ENCODE measurements at regions not wholly inside any gene's neighbourhood (a gene's known extent, or its start where the extent isn't known, plus 50 kb on each side); places are given as distances from the start of the nearest gene placed in this dataset.

DNA sequence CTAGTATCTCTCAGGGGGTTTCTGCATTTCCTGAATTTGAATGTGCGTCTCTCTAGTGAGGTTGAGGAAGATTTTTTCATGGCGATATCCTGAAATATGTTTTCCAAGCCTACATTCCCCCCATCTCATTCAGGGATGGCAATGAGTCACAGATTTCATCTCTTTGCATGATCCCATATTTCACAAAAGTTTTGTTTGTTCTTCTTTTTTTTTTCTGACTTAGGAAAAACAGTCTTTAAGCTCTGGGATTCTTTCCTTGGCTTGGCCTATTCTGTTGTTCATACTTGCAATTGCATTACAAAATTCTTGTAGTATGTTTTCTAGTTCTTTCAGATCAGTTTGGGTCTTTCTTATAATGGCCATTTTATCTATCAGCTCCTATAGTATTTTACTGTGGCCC is 136.5 kb downstream of the DSEL start:
- TF ChIP-seq, protein P1, sequence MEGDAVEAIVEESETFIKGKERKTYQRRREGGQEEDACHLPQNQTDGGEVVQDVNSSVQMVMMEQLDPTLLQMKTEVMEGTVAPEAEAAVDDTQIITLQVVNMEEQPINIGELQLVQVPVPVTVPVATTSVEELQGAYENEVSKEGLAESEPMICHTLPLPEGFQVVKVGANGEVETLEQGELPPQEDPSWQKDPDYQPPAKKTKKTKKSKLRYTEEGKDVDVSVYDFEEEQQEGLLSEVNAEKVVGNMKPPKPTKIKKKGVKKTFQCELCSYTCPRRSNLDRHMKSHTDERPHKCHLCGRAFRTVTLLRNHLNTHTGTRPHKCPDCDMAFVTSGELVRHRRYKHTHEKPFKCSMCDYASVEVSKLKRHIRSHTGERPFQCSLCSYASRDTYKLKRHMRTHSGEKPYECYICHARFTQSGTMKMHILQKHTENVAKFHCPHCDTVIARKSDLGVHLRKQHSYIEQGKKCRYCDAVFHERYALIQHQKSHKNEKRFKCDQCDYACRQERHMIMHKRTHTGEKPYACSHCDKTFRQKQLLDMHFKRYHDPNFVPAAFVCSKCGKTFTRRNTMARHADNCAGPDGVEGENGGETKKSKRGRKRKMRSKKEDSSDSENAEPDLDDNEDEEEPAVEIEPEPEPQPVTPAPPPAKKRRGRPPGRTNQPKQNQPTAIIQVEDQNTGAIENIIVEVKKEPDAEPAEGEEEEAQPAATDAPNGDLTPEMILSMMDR (IDR thresholded peaks at IDR 0.05): no peak
- Mint-ChIP-seq H3K4me3 (no peak overlapping the region), H3K36me3 (peaks cover 8% of the 10 kb centered on the region), H3K4me1 (no peaks in the 10 kb centered on the region), H3K27me3 (ENCODE audit: low read depth in 2 of 2) (no peaks in the 10 kb centered on the region), H3K27ac (no peak overlapping the region), H3K9me3 (peaks cover 2 to 13% of the 10 kb centered on the region in 2 donors)
- H3K27ac ChIP-seq (ENCODE audit: low read length): no peak overlapping the region
- intact Hi-C loops (cut with micrococcal nuclease): no loop called here
- no peaks in the 10 kb centered on the region for H3K4me1 ChIP-seq (ENCODE audit: control insufficient read depth, insufficient read depth, low read length)
- no peaks in the 10 kb centered on the region for H3K36me3 ChIP-seq (ENCODE audit: control insufficient read depth, insufficient read depth, low read length)
- DNase-seq (no peak), ATAC-seq (no peak)
- peaks cover 2% of the 10 kb centered on the region for H3K9me3 ChIP-seq (ENCODE audit: control insufficient read depth, insufficient read depth, low read length)
- no peak overlapping the region for H3K4me3 ChIP-seq (ENCODE audit: low read length)
- H3K27me3 ChIP-seq (ENCODE audit: control insufficient read depth, insufficient read depth, low read length): no peaks in the 10 kb centered on the region
- WGBS (ENCODE audit: insufficient coverage): 100% methylated on average over 1 of the region's 2 CpGs

DNA sequence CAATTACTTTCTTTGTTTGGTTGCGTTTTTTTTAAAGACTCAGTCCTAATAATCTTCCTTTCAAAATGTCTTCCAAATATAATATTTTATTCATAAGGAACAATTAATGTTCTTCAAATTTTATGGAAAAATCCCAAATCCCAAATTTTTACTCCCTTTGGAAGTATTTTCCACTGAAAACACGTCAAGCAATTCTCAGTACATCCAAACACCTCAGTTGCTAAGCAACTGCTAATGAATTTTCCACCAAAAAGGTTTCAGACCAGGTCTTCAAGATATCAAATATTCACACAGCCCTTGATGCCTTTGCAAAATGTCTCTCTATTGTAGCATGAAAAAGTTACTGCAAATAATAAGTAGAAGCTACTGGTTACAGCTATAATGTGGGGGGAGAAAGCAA is 140.1 kb downstream of the DSEL start:
- no peaks in the 10 kb centered on the region for H3K27me3 Mint-ChIP-seq (ENCODE audit: low read depth in 2 of 2)
- ATAC-seq (no peak), DNase-seq (no peak)
- H3K36me3 Mint-ChIP-seq: peaks cover 8% of the 10 kb centered on the region
- intact Hi-C loops (cut with micrococcal nuclease): no loop called here
- H3K9me3 Mint-ChIP-seq: peaks cover 4 to 14% of the 10 kb centered on the region in 2 donors
- H3K4me3 Mint-ChIP-seq: no peak overlapping the region
- H3K4me1 Mint-ChIP-seq: no peaks in the 10 kb centered on the region
- Histone ChIP-seq H3K27me3 (ENCODE audit: control insufficient read depth, insufficient read depth, low read length) (no peaks in the 10 kb centered on the region), H3K4me1 (ENCODE audit: control insufficient read depth, insufficient read depth, low read length) (no peaks in the 10 kb centered on the region), H3K36me3 (ENCODE audit: control insufficient read depth, insufficient read depth, low read length) (no peaks in the 10 kb centered on the region), H3K27ac (ENCODE audit: low read length) (no peak overlapping the region), H3K4me3 (ENCODE audit: low read length) (no peak overlapping the region), H3K9me3 (ENCODE audit: control insufficient read depth, insufficient read depth, low read length) (no peaks in the 10 kb centered on the region)
- TF ChIP-seq, protein P1 (IDR thresholded peaks at IDR 0.05): no peak
- WGBS (ENCODE audit: insufficient coverage): 69% methylated on average over 1 of the region's 2 CpGs
- H3K27ac Mint-ChIP-seq: no peak overlapping the region

DNA sequence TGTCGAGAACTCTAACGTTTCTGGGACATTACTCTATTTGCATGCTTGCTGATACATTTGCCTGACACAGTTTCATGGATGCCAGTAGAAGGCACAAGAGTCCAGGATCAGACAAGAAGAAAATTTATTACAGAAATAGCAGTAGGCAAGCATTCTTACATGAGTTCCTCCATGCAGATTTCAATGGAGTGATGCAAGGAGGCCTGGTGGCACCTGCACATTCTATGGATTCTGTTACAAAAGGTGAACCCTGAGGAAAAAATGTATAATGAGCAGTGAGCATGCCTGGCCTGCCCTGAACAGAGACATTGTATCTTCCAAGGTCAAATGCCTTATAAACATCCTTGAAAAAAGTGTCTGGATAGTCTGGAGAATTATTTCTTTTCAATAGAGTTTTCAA is 142.9 kb downstream of the DSEL start:
- Mint-ChIP-seq H3K4me3 (no peak overlapping the region), H3K4me1 (no peaks in the 10 kb centered on the region), H3K9me3 (peaks cover 4 to 21% of the 10 kb centered on the region in 2 donors), H3K27ac (no peak overlapping the region), H3K36me3 (no peaks in the 10 kb centered on the region), H3K27me3 (ENCODE audit: low read depth in 2 of 2) (no peaks in the 10 kb centered on the region)
- Histone ChIP-seq H3K27me3 (ENCODE audit: control insufficient read depth, insufficient read depth, low read length) (no peaks in the 10 kb centered on the region), H3K9me3 (ENCODE audit: control insufficient read depth, insufficient read depth, low read length) (no peaks in the 10 kb centered on the region), H3K36me3 (ENCODE audit: control insufficient read depth, insufficient read depth, low read length) (no peaks in the 10 kb centered on the region), H3K27ac (ENCODE audit: low read length) (no peak overlapping the region), H3K4me3 (ENCODE audit: low read length) (no peak overlapping the region), H3K4me1 (ENCODE audit: control insufficient read depth, insufficient read depth, low read length) (no peaks in the 10 kb centered on the region)
- 91% methylated on average over 2 of the region's 2 CpGs for WGBS (ENCODE audit: insufficient coverage)
- DNase-seq: no peak
- intact Hi-C loops (cut with micrococcal nuclease): no loop called here
- no peak for ATAC-seq
- TF ChIP-seq, protein P1 (IDR thresholded peaks at IDR 0.05): no peak

DNA sequence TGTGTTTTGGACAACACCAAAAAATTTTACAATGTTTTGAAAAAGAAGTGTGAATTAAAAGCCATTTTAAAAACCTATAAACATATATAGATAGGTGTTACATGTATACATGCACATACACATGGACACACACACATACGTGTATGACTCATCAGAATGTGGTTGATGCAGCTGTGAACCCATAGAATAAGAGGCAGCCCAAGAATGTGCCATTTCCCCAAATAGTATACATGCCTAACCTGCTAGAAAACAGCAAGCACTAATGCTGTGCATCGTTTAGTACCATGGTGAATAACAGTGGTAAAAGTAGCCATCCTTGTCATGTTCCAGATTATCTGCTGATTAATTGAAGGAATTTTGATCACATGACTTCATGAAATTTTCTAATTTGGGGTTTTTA is 149.0 kb downstream of the DSEL start:
- intact Hi-C loops (cut with micrococcal nuclease): no loop called here
- no peak overlapping the region for H3K4me3 Mint-ChIP-seq
- no peak overlapping the region for H3K27ac ChIP-seq (ENCODE audit: low read length)
- H3K36me3 ChIP-seq (ENCODE audit: control insufficient read depth, insufficient read depth, low read length): no peaks in the 10 kb centered on the region
- TF ChIP-seq, protein P1 (IDR thresholded peaks at IDR 0.05): no peak
- WGBS (ENCODE audit: insufficient coverage): 93% methylated on average over 2 of the region's 2 CpGs
- H3K27me3 ChIP-seq (ENCODE audit: control insufficient read depth, insufficient read depth, low read length): no peaks in the 10 kb centered on the region
- H3K36me3 Mint-ChIP-seq: no peaks in the 10 kb centered on the region
- no peaks in the 10 kb centered on the region for H3K4me1 ChIP-seq (ENCODE audit: control insufficient read depth, insufficient read depth, low read length)
- H3K4me1 Mint-ChIP-seq: no peaks in the 10 kb centered on the region
- H3K4me3 ChIP-seq (ENCODE audit: low read length): no peak overlapping the region
- DNase-seq (no peak), ATAC-seq (no peak)
- peaks cover 3 to 12% of the 10 kb centered on the region in 2 donors for H3K9me3 Mint-ChIP-seq
- H3K27ac Mint-ChIP-seq: no peak overlapping the region
- no peaks in the 10 kb centered on the region for H3K9me3 ChIP-seq (ENCODE audit: control insufficient read depth, insufficient read depth, low read length)
- H3K27me3 Mint-ChIP-seq (ENCODE audit: low read depth in 2 of 2): no peaks in the 10 kb centered on the region

All from natural killer cell (primary cell).